ENCODE measurements at regions not wholly inside any gene's neighbourhood (a gene's known extent, or its start where the extent isn't known, plus 50 kb on each side); places are given as distances from the start of the nearest gene placed in this dataset.

GRCh38 chr13:107912745-107913144, 302.6 kb downstream of the LIG4 start:
- H3K27ac Mint-ChIP-seq (ENCODE audit: unreplicated experiment) = no peak overlapping the region
- no peaks in the 10 kb centered on the region for H3K27me3 Mint-ChIP-seq (ENCODE audit: low read depth)
- no peaks in the 10 kb centered on the region for H3K36me3 Mint-ChIP-seq (ENCODE audit: low read depth)
- peaks cover 8% of the 10 kb centered on the region for H3K9me3 Mint-ChIP-seq (ENCODE audit: low read depth)
- DNase-seq (ENCODE audit: low spot score) = no peak
- TF ChIP-seq CTCF (IDR thresholded peaks at IDR 0.05) = no peak
- H3K4me3 Mint-ChIP-seq (ENCODE audit: unreplicated experiment) = no peak overlapping the region
- H3K4me1 Mint-ChIP-seq (ENCODE audit: low read depth) = peaks cover under 1% of the 10 kb centered on the region

GRCh38 chr13:107907065-107907805, 308.1 kb downstream of the LIG4 start:
- DNase-seq (ENCODE audit: low spot score) = no peak
- Mint-ChIP-seq H3K4me1 (ENCODE audit: low read depth) (peaks cover 16% of the 10 kb centered on the region), H3K9me3 (ENCODE audit: low read depth) (no peaks in the 10 kb centered on the region), H3K27ac (ENCODE audit: unreplicated experiment) (peak overlapping the region; percentile 89), H3K27me3 (ENCODE audit: low read depth) (no peaks in the 10 kb centered on the region), H3K4me3 (ENCODE audit: unreplicated experiment) (peak overlapping the region; percentile 5), H3K36me3 (ENCODE audit: low read depth) (no peaks in the 10 kb centered on the region)
- TF ChIP-seq CTCF (IDR thresholded peaks at IDR 0.05) = no peak

- peaks cover 16% of the 10 kb centered on the region for H3K4me1 Mint-ChIP-seq (ENCODE audit: low read depth)
- TF ChIP-seq CTCF (IDR thresholded peaks at IDR 0.05) = no peak
- H3K36me3 Mint-ChIP-seq (ENCODE audit: low read depth) = no peaks in the 10 kb centered on the region
- DNase-seq (ENCODE audit: low spot score) = no peak
- no peak overlapping the region for H3K4me3 Mint-ChIP-seq (ENCODE audit: unreplicated experiment)
- no peak overlapping the region for H3K27ac Mint-ChIP-seq (ENCODE audit: unreplicated experiment)
- H3K27me3 Mint-ChIP-seq (ENCODE audit: low read depth) = no peaks in the 10 kb centered on the region
- no peaks in the 10 kb centered on the region for H3K9me3 Mint-ChIP-seq (ENCODE audit: low read depth)
Measured at GRCh38 chr13:107906131-107906530, 309.2 kb downstream of the LIG4 start.

GRCh38 chr13:107901996-107902562, 313.3 kb downstream of the LIG4 start:
- peaks cover 18% of the 10 kb centered on the region for H3K4me1 Mint-ChIP-seq (ENCODE audit: low read depth)
- DNase-seq (ENCODE audit: low spot score) = no peak
- H3K36me3 Mint-ChIP-seq (ENCODE audit: low read depth) = no peaks in the 10 kb centered on the region
- H3K9me3 Mint-ChIP-seq (ENCODE audit: low read depth) = no peaks in the 10 kb centered on the region
- no peak overlapping the region for H3K27ac Mint-ChIP-seq (ENCODE audit: unreplicated experiment)
- no peak overlapping the region for H3K4me3 Mint-ChIP-seq (ENCODE audit: unreplicated experiment)
- no peak for TF ChIP-seq CTCF (IDR thresholded peaks at IDR 0.05)
- H3K27me3 Mint-ChIP-seq (ENCODE audit: low read depth) = no peaks in the 10 kb centered on the region

- Mint-ChIP-seq H3K4me3 (ENCODE audit: unreplicated experiment) (no peak overlapping the region), H3K36me3 (ENCODE audit: low read depth) (no peaks in the 10 kb centered on the region), H3K4me1 (ENCODE audit: low read depth) (peaks cover 10% of the 10 kb centered on the region), H3K27ac (ENCODE audit: unreplicated experiment) (no peak overlapping the region), H3K27me3 (ENCODE audit: low read depth) (no peaks in the 10 kb centered on the region), H3K9me3 (ENCODE audit: low read depth) (peaks cover 5% of the 10 kb centered on the region)
- DNase-seq (ENCODE audit: low spot score) = no peak
- TF ChIP-seq CTCF (IDR thresholded peaks at IDR 0.05) = no peak
Measured at GRCh38 chr13:107901230-107901629, 314.1 kb downstream of the LIG4 start.

Measured in chondrocyte (in vitro differentiated cells).